H1 (cell line): ENCODE measurements at regions not wholly inside any gene's neighbourhood (a gene's known extent, or its start where the extent isn't known, plus 50 kb on each side); places are given as distances from the start of the nearest gene placed in this dataset.

ENCODE experiments used
- GTF2F1 ChIP-seq: IDR thresholded peaks from 2 replicates; pipeline ENCODE4 v1.6.1; 2012; ENCODE audit warnings: low read depth, low read length, improper control_type of control experiment, borderline replicate concordance
- POLR2AphosphoS5 ChIP-seq: IDR thresholded peaks from 2 replicates; pipeline ENCODE4 v1.6.1; 2011; ENCODE audit warnings: low read depth, low read length
- RAD21 ChIP-seq, 2 experiments: IDR thresholded peaks in 1 of 2; conservative IDR thresholded peaks in 1 of 2; 2 replicates each; pipeline ENCODE4 v1.6.1; 2011; ENCODE audit warnings: low read depth in 2 of 2, low read length in 2 of 2, improper control_type of control experiment in 1 of 2, inconsistent platforms in 1 of 2, mild to moderate bottlenecking in 1 of 2, moderate library complexity in 1 of 2
- RFX5 ChIP-seq: IDR thresholded peaks from 2 replicates; pipeline ENCODE4 v1.6.1; 2011; ENCODE audit warnings: low read depth, low read length, improper control_type of control experiment, borderline replicate concordance
- TF ChIP-seq, protein P1 (sequence below), 3 experiments: IDR thresholded peaks; 1 replicate in 2 of 3; 2 replicates in 1 of 3; pipeline versions ENCODE4 v1.5.1 to v1.6.1; 2011; ENCODE audit warnings: low read length in 3 of 3, mild to moderate bottlenecking in 3 of 3, inconsistent platforms in 2 of 3, low read depth in 1 of 3, moderate library complexity in 1 of 3; ENCODE audit not compliant: insufficient read depth in 1 of 3; ENCODE audit errors: control extremely low read depth in 1 of 3
- TF ChIP-seq, protein P2 (sequence below): IDR thresholded peaks from 2 replicates; pipeline ENCODE4 v1.6.1; 2011; ENCODE audit warnings: low read length, improper control_type of control experiment

DNA sequence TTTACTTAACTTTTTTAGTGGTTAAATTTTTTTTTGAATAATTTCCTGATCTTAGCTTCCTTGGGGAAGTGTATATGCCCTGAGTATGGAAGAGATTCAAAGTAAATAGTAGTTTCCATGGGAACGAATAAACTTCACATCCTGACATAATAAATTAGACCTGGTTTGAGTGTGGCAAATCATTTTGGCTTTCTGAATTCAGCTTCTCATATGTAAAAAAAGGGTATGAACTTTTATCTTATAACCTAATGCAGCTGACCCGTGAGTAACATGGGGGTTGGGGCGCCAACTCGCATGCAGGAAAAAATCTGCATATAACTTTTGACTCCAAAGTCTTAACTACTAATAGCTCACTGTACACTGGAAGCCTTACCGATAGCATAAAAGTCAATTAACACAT lies 736.8 kb upstream of the NCAM2 start:
- no peak for TF ChIP-seq RFX5
- TF ChIP-seq, protein P1, sequence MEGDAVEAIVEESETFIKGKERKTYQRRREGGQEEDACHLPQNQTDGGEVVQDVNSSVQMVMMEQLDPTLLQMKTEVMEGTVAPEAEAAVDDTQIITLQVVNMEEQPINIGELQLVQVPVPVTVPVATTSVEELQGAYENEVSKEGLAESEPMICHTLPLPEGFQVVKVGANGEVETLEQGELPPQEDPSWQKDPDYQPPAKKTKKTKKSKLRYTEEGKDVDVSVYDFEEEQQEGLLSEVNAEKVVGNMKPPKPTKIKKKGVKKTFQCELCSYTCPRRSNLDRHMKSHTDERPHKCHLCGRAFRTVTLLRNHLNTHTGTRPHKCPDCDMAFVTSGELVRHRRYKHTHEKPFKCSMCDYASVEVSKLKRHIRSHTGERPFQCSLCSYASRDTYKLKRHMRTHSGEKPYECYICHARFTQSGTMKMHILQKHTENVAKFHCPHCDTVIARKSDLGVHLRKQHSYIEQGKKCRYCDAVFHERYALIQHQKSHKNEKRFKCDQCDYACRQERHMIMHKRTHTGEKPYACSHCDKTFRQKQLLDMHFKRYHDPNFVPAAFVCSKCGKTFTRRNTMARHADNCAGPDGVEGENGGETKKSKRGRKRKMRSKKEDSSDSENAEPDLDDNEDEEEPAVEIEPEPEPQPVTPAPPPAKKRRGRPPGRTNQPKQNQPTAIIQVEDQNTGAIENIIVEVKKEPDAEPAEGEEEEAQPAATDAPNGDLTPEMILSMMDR (IDR thresholded peaks at IDR 0.05; ENCODE audit: control extremely low read depth in 1 of 3, insufficient read depth in 1 of 3, low read depth in 1 of 3, low read length in 3 of 3), result no peak
- TF ChIP-seq POLR2AphosphoS5, result no peak
- no peak for TF ChIP-seq RAD21 (IDR thresholded peaks at IDR 0.05 in 1 of 2, conservative IDR thresholded peaks at IDR 0.05 in 1 of 2; ENCODE audit: low read depth in 2 of 2, low read length in 2 of 2)
- TF ChIP-seq GTF2F1, result no peak
- TF ChIP-seq, protein P2, sequence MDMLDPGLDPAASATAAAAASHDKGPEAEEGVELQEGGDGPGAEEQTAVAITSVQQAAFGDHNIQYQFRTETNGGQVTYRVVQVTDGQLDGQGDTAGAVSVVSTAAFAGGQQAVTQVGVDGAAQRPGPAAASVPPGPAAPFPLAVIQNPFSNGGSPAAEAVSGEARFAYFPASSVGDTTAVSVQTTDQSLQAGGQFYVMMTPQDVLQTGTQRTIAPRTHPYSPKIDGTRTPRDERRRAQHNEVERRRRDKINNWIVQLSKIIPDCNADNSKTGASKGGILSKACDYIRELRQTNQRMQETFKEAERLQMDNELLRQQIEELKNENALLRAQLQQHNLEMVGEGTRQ, result no peak
